ENCODE measurements at regions not wholly inside any gene's neighbourhood (a gene's known extent, or its start where the extent isn't known, plus 50 kb on each side); places are given as distances from the start of the nearest gene placed in this dataset.

DNA sequence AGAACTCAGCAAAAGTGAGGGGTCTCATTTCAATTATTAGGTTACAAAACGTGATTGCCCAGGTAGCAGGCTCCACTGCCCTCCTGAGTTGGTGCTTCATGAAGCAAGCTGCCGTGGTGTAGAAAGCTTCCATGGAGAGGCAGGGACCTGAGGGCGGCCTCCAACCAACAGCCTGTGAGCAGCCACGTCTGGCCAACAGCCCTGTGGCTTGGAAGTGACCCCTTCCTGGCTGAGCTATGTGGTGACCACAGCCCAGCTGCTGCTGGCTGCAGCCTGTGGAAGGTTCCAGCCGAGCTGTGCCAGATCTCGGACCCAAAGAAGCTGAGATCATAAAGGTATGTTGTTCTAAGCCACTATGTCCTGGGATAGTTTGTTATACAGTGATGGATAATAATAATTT is 122.5 kb upstream of the KLF6 start:
- Histone ChIP-seq H3K4me3 (peak overlapping the region; percentile 26), H3K27ac (peak overlapping the region in 1 of 2 donors; percentile 42)
- TF ChIP-seq, protein P1, sequence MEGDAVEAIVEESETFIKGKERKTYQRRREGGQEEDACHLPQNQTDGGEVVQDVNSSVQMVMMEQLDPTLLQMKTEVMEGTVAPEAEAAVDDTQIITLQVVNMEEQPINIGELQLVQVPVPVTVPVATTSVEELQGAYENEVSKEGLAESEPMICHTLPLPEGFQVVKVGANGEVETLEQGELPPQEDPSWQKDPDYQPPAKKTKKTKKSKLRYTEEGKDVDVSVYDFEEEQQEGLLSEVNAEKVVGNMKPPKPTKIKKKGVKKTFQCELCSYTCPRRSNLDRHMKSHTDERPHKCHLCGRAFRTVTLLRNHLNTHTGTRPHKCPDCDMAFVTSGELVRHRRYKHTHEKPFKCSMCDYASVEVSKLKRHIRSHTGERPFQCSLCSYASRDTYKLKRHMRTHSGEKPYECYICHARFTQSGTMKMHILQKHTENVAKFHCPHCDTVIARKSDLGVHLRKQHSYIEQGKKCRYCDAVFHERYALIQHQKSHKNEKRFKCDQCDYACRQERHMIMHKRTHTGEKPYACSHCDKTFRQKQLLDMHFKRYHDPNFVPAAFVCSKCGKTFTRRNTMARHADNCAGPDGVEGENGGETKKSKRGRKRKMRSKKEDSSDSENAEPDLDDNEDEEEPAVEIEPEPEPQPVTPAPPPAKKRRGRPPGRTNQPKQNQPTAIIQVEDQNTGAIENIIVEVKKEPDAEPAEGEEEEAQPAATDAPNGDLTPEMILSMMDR (IDR thresholded peaks at IDR 0.05) = no peak
- DNase-seq (ENCODE audit: low spot score) = no peak

DNA sequence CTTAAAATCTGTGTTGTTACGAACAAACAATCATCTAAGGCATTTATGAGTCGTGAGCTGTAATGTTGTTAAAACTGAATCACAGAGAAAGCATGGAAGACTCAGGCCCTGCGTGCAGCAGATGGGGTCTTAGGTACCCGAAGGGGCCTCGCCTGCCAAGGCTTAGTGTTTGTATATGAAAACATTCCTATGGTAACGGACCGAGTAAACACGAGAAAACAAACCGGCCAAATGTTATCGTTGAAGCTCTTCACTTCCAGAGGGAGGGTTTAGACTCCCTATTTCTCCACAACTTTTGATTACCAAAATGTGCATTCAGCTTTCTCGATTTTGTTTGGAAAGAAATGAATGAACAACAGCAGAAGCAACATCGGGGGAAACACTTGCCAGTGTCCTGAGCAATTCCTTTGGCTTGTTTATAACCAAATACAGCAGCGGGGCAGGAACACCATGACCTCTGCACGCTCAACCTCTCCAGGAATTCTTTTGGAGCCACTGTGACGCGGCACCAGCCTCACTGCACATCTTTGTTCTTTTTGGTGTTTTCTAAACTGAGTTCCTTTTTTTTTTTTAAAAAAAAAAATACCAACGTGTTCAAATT is 121.6 kb upstream of the KLF6 start:
- TF ChIP-seq, protein P1 (IDR thresholded peaks at IDR 0.05) = no peak
- no peak for DNase-seq (ENCODE audit: low spot score)
- no peak overlapping the region for H3K4me3 ChIP-seq
- H3K27ac ChIP-seq = peak overlapping the region in 1 of 2 donors; percentile 6

DNA sequence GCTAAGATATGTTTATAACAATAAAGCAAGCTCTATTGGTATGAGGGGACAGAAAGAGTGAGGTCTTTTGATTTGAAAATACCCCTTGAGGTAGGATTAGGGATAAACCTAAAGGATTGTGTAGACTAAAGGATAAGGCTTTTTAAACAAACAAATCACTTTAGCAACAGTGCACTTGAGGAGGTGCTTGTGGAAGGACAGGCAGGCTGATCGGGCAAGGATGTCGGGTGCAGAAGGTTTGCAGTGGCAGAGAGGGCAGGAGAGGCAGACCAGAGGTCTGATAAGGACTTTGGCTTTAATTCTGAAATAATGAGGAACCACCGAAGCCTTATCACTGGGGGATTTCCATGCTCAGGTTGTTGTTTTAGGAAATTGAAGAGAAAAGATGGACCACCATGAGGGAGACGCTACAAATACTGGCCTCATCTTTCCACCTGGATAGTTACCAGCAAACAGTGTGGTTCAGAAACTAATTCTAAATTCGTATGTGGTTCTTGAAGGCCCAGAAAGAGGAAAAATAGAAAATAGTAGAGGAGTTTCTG is 119.5 kb upstream of the KLF6 start:
- TF ChIP-seq, protein P1 (IDR thresholded peaks at IDR 0.05) = no peak
- DNase-seq (ENCODE audit: low spot score) = no peak
- H3K27ac ChIP-seq = no peak overlapping the region
- H3K4me3 ChIP-seq = no peak overlapping the region

DNA sequence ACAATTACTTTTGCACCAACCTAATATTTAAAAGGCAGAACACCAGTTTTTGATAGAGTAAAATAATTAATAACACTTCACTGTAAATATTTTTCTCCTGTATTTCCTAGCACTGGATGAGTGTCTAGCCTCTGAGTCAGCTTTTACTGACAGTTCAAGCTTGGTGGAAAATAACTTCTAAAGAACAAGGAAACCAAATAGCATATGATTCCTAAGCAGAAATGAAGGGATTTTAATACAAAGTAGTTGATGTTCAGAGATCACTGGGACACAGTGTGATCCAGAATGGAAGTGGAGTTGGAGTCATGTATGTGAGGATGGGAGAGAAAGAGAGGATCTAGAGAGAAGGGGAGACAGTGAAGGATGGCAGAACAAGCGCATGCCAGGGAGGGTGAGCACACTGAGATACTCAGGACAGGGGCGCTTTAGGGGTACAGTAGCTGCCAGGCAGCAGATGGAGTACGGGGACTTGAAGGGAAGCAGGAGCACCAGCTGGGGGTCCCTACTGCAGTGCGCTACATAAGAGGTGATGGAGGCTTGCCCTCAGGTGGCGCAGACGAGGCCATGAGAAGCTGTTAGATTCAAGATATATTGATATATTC is 117.9 kb upstream of the KLF6 start:
- TF ChIP-seq, protein P1 (IDR thresholded peaks at IDR 0.05) = no peak
- Histone ChIP-seq H3K27ac (no peak overlapping the region), H3K4me3 (no peak overlapping the region)
- no peak for DNase-seq (ENCODE audit: low spot score)

DNA sequence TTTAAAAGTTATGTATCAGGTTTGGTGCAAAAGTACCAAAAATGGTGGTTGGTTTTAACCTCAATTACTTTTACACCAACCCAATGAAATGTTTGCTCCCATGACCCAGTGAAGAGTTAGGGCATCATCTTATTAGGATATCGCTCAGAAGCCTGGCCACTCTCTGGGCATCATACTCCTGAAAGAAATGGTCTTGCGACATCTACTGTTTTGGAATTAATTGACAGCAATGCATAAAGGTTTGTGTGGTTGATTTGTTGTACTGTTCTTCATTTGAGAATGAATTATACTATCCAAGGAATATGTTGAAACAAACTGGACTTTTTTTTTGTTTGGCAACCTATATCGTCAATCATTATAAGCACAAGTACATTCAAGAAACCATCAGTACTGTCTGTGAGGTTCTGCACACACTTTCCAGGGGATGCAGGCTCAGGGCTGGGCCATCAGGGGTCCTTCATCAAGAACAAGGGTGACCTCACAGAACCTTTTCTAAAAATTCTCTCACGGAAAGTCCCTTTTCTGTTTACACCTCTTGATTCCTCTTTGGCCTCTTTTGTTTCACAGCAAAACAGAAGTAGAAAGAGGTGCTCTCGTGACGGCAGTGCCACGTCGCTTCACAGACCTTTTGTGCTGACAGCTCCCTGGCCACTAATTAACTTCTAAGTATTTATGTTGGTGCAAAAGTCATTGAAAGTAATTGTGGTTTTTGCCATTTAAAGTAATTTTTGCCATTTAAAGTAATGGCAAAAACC is 117.2 kb upstream of the KLF6 start:
- TF ChIP-seq, protein P1 (IDR thresholded peaks at IDR 0.05) = no peak
- no peak overlapping the region for H3K27ac ChIP-seq

DNA sequence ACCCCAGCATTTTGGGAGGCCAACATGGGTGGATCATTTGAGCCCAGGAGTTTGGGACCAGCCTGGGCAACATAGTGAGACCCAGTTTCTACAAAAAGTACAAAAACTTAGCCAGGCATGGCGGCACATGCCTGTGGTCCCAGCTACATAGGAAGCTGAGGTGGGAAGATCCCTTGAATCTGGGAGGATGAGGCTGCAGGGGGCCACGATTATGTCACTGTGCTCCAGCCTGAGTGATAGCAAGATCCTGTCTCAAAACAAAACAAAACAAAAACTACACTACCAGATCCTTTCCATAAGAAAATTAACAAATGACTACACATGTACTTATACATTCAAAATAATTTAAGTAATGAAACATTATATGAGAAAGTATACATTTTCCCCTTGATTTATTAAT is 116.4 kb upstream of the KLF6 start:
- DNase-seq (ENCODE audit: low spot score) = no peak
- TF ChIP-seq, protein P1 (IDR thresholded peaks at IDR 0.05) = no peak
- Histone ChIP-seq H3K27ac (no peak overlapping the region), H3K4me3 (no peak overlapping the region)

More for the DNA sequence above, 117.2 kb upstream of the KLF6 start:
- no peak overlapping the region for H3K4me3 ChIP-seq
- DNase-seq (ENCODE audit: low spot score) = no peak
